ENCODE measurements at regions not wholly inside any gene's neighbourhood (a gene's known extent, or its start where the extent isn't known, plus 50 kb on each side); places are given as distances from the start of the nearest gene placed in this dataset.

DNA sequence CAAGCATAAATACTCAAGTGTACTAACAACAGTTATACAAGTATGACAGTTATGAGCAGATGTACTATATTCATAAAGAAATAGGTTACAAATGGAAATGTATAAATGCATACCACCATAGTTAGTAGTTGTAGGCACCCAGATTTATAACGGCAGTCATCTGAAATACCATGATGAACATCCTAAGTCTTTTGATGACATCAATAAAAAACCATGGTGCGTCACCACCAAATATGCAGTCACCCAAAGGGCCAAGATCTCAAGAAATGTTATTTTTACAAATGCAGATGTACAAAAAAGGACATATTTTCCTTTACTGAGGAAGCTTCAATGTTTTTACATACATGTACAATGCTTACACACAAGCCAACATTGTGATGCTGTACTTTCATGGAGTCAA lies 70.8 kb upstream of the XPA start:
- Histone ChIP-seq H3K9me2 (replicated peaks; ENCODE audit: insufficient read depth, low read length) (no peaks in the 10 kb centered on the region), H3K27me3 (ENCODE audit: low read length) (no peaks in the 10 kb centered on the region), H3K79me2 (ENCODE audit: insufficient read depth, low read length) (no peaks in the 10 kb centered on the region), H3K4me3 (ENCODE audit: insufficient read depth, low read length, poor library complexity, severe bottlenecking) (no peak overlapping the region), H3K36me3 (ENCODE audit: low read length) (no peaks in the 10 kb centered on the region), H3K9me3 (ENCODE audit: insufficient read depth, low read length) (no peaks in the 10 kb centered on the region), H3K4me2 (ENCODE audit: low read depth, low read length, poor library complexity, severe bottlenecking) (no peak overlapping the region), H3K27ac (ENCODE audit: low read depth, low read length) (no peak overlapping the region), H2AFZ (ENCODE audit: low read depth, low read length, severe bottlenecking) (no peak overlapping the region), H3F3A (ENCODE audit: insufficient read depth) (no peaks in the 10 kb centered on the region), H3K9ac (ENCODE audit: low read length) (no peak overlapping the region), H4K20me1 (ENCODE audit: low read depth, low read length) (no peaks in the 10 kb centered on the region)
- TF ChIP-seq CTCF (IDR thresholded peaks at IDR 0.05; ENCODE audit: insufficient read depth, low read length, poor library complexity, severe bottlenecking) (no peak), EZH2phosphoT487 (conservative IDR thresholded peaks at IDR 0.05; ENCODE audit: low read length) (no peak)

GRCh38 chr9:97768746-97769145 lies 71.6 kb upstream of the XPA start:
- no peak overlapping the region for H3K4me2 ChIP-seq (ENCODE audit: low read depth, low read length, poor library complexity, severe bottlenecking)
- H3K9ac ChIP-seq (ENCODE audit: low read length): no peak overlapping the region
- no peaks in the 10 kb centered on the region for H3K36me3 ChIP-seq (ENCODE audit: low read length)
- TF ChIP-seq EZH2phosphoT487 (conservative IDR thresholded peaks at IDR 0.05; ENCODE audit: low read length) (no peak), CTCF (IDR thresholded peaks at IDR 0.05; ENCODE audit: insufficient read depth, low read length, poor library complexity, severe bottlenecking) (no peak)
- no peak overlapping the region for H3K27ac ChIP-seq (ENCODE audit: low read depth, low read length)
- H3K27me3 ChIP-seq (ENCODE audit: low read length): no peaks in the 10 kb centered on the region
- H4K20me1 ChIP-seq (ENCODE audit: low read depth, low read length): no peaks in the 10 kb centered on the region
- no peaks in the 10 kb centered on the region for H3K79me2 ChIP-seq (ENCODE audit: insufficient read depth, low read length)
- H3K9me3 ChIP-seq (ENCODE audit: insufficient read depth, low read length): no peaks in the 10 kb centered on the region
- H3K9me2 ChIP-seq (replicated peaks; ENCODE audit: insufficient read depth, low read length): no peaks in the 10 kb centered on the region
- no peaks in the 10 kb centered on the region for H3F3A ChIP-seq (ENCODE audit: insufficient read depth)
- no peak overlapping the region for H2AFZ ChIP-seq (ENCODE audit: low read depth, low read length, severe bottlenecking)
- no peak overlapping the region for H3K4me3 ChIP-seq (ENCODE audit: insufficient read depth, low read length, poor library complexity, severe bottlenecking)

DNA sequence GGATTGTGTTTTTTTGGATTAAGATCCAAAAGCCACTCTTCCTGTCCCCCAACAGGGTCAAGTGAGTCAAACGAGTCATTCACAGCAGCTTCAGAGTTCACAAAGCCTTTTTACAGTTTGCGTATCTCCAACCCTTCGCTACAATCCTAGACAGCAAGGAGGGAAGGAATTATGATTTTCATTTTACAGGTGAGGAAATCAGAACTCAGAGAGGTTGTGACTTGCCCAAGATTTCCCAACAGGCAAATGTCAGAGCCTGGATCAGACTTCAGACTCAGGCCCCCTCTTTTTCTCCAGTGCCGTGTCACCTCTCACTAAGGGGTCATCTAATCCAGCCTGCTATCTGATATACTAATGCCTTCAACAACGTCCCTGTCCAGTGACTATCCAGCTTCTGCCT lies 72.1 kb upstream of the XPA start:
- no peak overlapping the region for H3K4me3 ChIP-seq (ENCODE audit: insufficient read depth, low read length, poor library complexity, severe bottlenecking)
- no peaks in the 10 kb centered on the region for H3K36me3 ChIP-seq (ENCODE audit: low read length)
- no peaks in the 10 kb centered on the region for H3K9me3 ChIP-seq (ENCODE audit: insufficient read depth, low read length)
- H3F3A ChIP-seq (ENCODE audit: insufficient read depth): no peaks in the 10 kb centered on the region
- no peaks in the 10 kb centered on the region for H3K27me3 ChIP-seq (ENCODE audit: low read length)
- no peak for TF ChIP-seq EZH2phosphoT487 (conservative IDR thresholded peaks at IDR 0.05; ENCODE audit: low read length)
- TF ChIP-seq CTCF (IDR thresholded peaks at IDR 0.05; ENCODE audit: insufficient read depth, low read length, poor library complexity, severe bottlenecking): no peak
- no peaks in the 10 kb centered on the region for H3K79me2 ChIP-seq (ENCODE audit: insufficient read depth, low read length)
- no peak overlapping the region for H2AFZ ChIP-seq (ENCODE audit: low read depth, low read length, severe bottlenecking)
- no peaks in the 10 kb centered on the region for H3K9me2 ChIP-seq (replicated peaks; ENCODE audit: insufficient read depth, low read length)
- H3K27ac ChIP-seq (ENCODE audit: low read depth, low read length): no peak overlapping the region
- no peak overlapping the region for H3K9ac ChIP-seq (ENCODE audit: low read length)
- no peak overlapping the region for H3K4me2 ChIP-seq (ENCODE audit: low read depth, low read length, poor library complexity, severe bottlenecking)
- H4K20me1 ChIP-seq (ENCODE audit: low read depth, low read length): no peaks in the 10 kb centered on the region
